GM23248 (cell line): ENCODE measurements at regions not wholly inside any gene's neighbourhood (a gene's known extent, or its start where the extent isn't known, plus 50 kb on each side); places are given as distances from the start of the nearest gene placed in this dataset.

Experiments used
- DNase-seq: peaks from one replicate; pipeline ENCODE4 v3.0.0-alpha.2; 2015
- H2AFZ ChIP-seq: fragments of 200-600 bp; sonication (generic); 2 replicates; pipeline ENCODE4 v1.6.1; 2016; ENCODE audit warnings: antibody characterized with exemption
- H3F3A ChIP-seq: fragments of 200-600 bp; sonication (generic); 2 replicates; pipeline ENCODE4 v1.6.1; 2016; ENCODE audit warnings: mild to moderate bottlenecking, antibody characterized with exemption, mixed run types; ENCODE audit not compliant: insufficient read depth
- H3K27ac ChIP-seq: fragments of 200-600 bp; sonication (generic); 2 replicates; pipeline ENCODE4 v1.5.1; 2016; ENCODE audit warnings: mild to moderate bottlenecking
- H3K27me3 ChIP-seq: fragments of 200-600 bp; sonication (generic); replicated peaks from 2 replicates; pipeline ENCODE4 v1.6.1; 2016; ENCODE audit warnings: mild to moderate bottlenecking; ENCODE audit not compliant: insufficient read depth
- H3K36me3 ChIP-seq: fragments of 200-600 bp; sonication (generic); 2 replicates; pipeline ENCODE4 v1.6.1; 2016; ENCODE audit warnings: low read depth, mild to moderate bottlenecking
- H3K4me1 ChIP-seq: fragments of 200-600 bp; sonication (generic); 2 replicates; pipeline ENCODE4 v1.6.1; 2016; ENCODE audit warnings: mild to moderate bottlenecking; ENCODE audit not compliant: insufficient read depth
- H3K4me2 ChIP-seq: fragments of 200-600 bp; sonication (generic); one replicate; pipeline ENCODE4 v1.6.1; 2016; ENCODE audit warnings: mild to moderate bottlenecking; ENCODE audit not compliant: unreplicated experiment
- H3K4me3 ChIP-seq: fragments of 200-600 bp; sonication (generic); 2 replicates; pipeline ENCODE4 v1.5.1; 2016; ENCODE audit warnings: mild to moderate bottlenecking
- H3K79me2 ChIP-seq: fragments of 200-600 bp; sonication (generic); 2 replicates; pipeline ENCODE4 v1.6.1; 2016; ENCODE audit warnings: mild to moderate bottlenecking; ENCODE audit not compliant: insufficient read depth
- H3K9ac ChIP-seq: fragments of 200-600 bp; sonication (generic); 2 replicates; pipeline ENCODE4 v1.6.1; 2016; ENCODE audit warnings: mild to moderate bottlenecking
- H3K9me2 ChIP-seq: fragments of 200-600 bp; sonication (generic); 2 replicates; pipeline ENCODE4 v1.6.1; 2016; ENCODE audit warnings: mixed run types, mild to moderate bottlenecking, moderate library complexity; ENCODE audit not compliant: insufficient read depth
- H3K9me3 ChIP-seq: fragments of 200-600 bp; sonication (generic); one replicate; pipeline ENCODE4 v1.6.1; 2017; ENCODE audit warnings: low read depth
- H4K20me1 ChIP-seq: fragments of 200-600 bp; sonication (generic); 2 replicates; pipeline ENCODE4 v1.6.0; 2016; ENCODE audit not compliant: insufficient read depth
- EZH2 ChIP-seq: fragments of 200-600 bp; sonication (generic); IDR thresholded peaks from 2 replicates; pipeline ENCODE4 v1.6.1; 2018; ENCODE audit warnings: antibody characterized with exemption, mild to moderate bottlenecking; ENCODE audit not compliant: insufficient read depth, poor library complexity, severe bottlenecking
- EZH2phosphoT487 ChIP-seq: fragments of 200-600 bp; sonication (generic); IDR thresholded peaks from 2 replicates; pipeline ENCODE4 v1.6.1; 2018; ENCODE audit warnings: antibody characterized with exemption, moderate library complexity, mild to moderate bottlenecking, low read depth; ENCODE audit not compliant: insufficient read depth
- WGBS, 2 experiments: methylation state at CpG; one replicate each; pipeline ENCODE4 v1.1.6; 2015 to 2017; ENCODE audit warnings: low lambda C conversion rate in 2 of 2, low coverage in 1 of 2; ENCODE audit errors: missing lambda C conversion rate in 2 of 2; 5-methylcytosine and 5-hydroxymethylcytosine counted together
- in situ Hi-C: fragments of 300-500 bp; cut with MboI; formaldehyde crosslinking; loops from 2 replicates; pipeline ENCODE4 v1.15.0; 2020

DNA sequence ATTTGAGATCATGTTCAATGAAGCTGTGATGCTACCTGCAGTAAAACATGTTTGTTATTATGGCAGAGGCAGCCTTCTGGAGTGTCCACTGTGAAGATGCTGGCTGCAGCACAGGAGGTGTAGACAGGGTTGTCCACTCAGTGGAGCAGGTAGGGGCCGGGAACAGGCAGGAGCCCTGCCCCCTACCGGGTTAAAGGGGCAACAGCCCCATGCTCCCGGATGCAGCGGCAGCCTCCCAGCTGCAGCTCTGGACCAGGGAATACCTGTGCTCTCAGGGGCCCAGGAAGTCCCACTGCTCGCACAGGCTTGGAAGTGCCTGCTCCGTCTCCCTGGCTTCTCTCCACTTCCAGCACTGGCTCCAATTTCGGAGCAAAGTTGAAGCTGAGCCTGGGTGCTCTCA lies 401.6 kb downstream of the FOXG1 start:
- no peak overlapping the region for H3K9ac ChIP-seq
- no peaks in the 10 kb centered on the region for H3K79me2 ChIP-seq
- H3K27me3 ChIP-seq: no peaks in the 10 kb centered on the region
- no peaks in the 10 kb centered on the region for H3K4me1 ChIP-seq
- no peaks in the 10 kb centered on the region for H4K20me1 ChIP-seq
- no peak overlapping the region for H3K4me3 ChIP-seq
- no peaks in the 10 kb centered on the region for H3K36me3 ChIP-seq
- no peak overlapping the region for H3K4me2 ChIP-seq
- H3K9me2 ChIP-seq: no peaks in the 10 kb centered on the region
- no peak overlapping the region for H2AFZ ChIP-seq
- TF ChIP-seq EZH2phosphoT487 (no peak), EZH2 (no peak)
- no peaks in the 10 kb centered on the region for H3K9me3 ChIP-seq
- H3F3A ChIP-seq: no peaks in the 10 kb centered on the region
- H3K27ac ChIP-seq: no peak overlapping the region
- 77 to 86% methylated on average over 5 to 6 of the region's 7 CpGs for WGBS, 2 experiments
- in situ Hi-C loops: no loop called here
- DNase-seq: no peak

GRCh38 chr14:29169408-29169807 lies 402.8 kb downstream of the FOXG1 start:
- H3K4me2 ChIP-seq: no peak overlapping the region
- H3K36me3 ChIP-seq: no peaks in the 10 kb centered on the region
- H3K9me3 ChIP-seq: no peaks in the 10 kb centered on the region
- H4K20me1 ChIP-seq: no peaks in the 10 kb centered on the region
- in situ Hi-C loops: no loop called here
- no peaks in the 10 kb centered on the region for H3F3A ChIP-seq
- H3K27ac ChIP-seq: no peak overlapping the region
- no peaks in the 10 kb centered on the region for H3K27me3 ChIP-seq
- H2AFZ ChIP-seq: no peak overlapping the region
- H3K79me2 ChIP-seq: no peaks in the 10 kb centered on the region
- 54 to 62% methylated on average over 5 of the region's 5 CpGs for WGBS, 2 experiments
- TF ChIP-seq EZH2 (no peak), EZH2phosphoT487 (no peak)
- H3K4me1 ChIP-seq: no peaks in the 10 kb centered on the region
- H3K4me3 ChIP-seq: no peak overlapping the region
- no peak for DNase-seq
- no peaks in the 10 kb centered on the region for H3K9me2 ChIP-seq
- no peak overlapping the region for H3K9ac ChIP-seq

- no peak for DNase-seq
- no peaks in the 10 kb centered on the region for H3K9me3 ChIP-seq
- 61 to 66% methylated on average over 2 of the region's 2 CpGs for WGBS, 2 experiments
- no peaks in the 10 kb centered on the region for H3K79me2 ChIP-seq
- H2AFZ ChIP-seq: no peak overlapping the region
- in situ Hi-C loops: no loop called here
- no peak overlapping the region for H3K27ac ChIP-seq
- H3K9me2 ChIP-seq: no peaks in the 10 kb centered on the region; the same call in 1 of the 2 replicates
- no peaks in the 10 kb centered on the region for H4K20me1 ChIP-seq
- no peak overlapping the region for H3K4me2 ChIP-seq
- no peak overlapping the region for H3K4me3 ChIP-seq
- H3K4me1 ChIP-seq: no peaks in the 10 kb centered on the region
- H3K36me3 ChIP-seq: no peaks in the 10 kb centered on the region
- H3K9ac ChIP-seq: no peak overlapping the region
- TF ChIP-seq EZH2: no peak
- TF ChIP-seq EZH2phosphoT487: no peak
- no peaks in the 10 kb centered on the region for H3F3A ChIP-seq
- H3K27me3 ChIP-seq: no peaks in the 10 kb centered on the region
Observed at GRCh38 chr14:29175706-29176105, 409.1 kb downstream of the FOXG1 start.

DNA sequence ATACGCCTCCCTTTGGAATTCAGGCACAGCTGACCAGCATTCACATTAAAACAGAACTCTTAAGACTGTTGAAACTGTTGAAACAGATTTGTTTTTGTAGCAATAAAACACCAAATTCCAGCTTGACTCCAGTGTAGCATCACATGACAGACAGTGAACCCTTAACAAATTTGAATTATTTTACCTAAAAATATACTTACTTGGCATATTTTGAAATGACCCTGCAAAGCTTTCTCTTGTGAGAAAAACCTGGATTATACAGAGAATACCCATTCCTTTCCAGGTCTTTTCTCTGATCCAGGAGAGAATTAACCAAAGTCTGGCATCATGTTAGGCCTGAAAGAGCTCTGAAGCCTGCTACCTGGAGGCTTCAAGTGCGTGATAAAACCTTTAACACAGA lies 410.3 kb downstream of the FOXG1 start:
- no peaks in the 10 kb centered on the region for H3F3A ChIP-seq
- no peaks in the 10 kb centered on the region for H3K79me2 ChIP-seq
- no peaks in the 10 kb centered on the region for H3K27me3 ChIP-seq
- no peaks in the 10 kb centered on the region for H3K9me3 ChIP-seq
- no peaks in the 10 kb centered on the region for H3K36me3 ChIP-seq
- no peak overlapping the region for H3K9ac ChIP-seq
- no peaks in the 10 kb centered on the region; the same call in 1 of the 2 replicates for H3K9me2 ChIP-seq
- no peak overlapping the region for H3K27ac ChIP-seq
- no peak overlapping the region for H3K4me3 ChIP-seq
- no peak overlapping the region for H3K4me2 ChIP-seq
- in situ Hi-C loops: no loop called here
- no peak for DNase-seq
- WGBS, 2 experiments: 43 to 47% methylated on average over 2 of the region's 2 CpGs
- no peaks in the 10 kb centered on the region for H3K4me1 ChIP-seq
- H4K20me1 ChIP-seq: no peaks in the 10 kb centered on the region
- no peak overlapping the region for H2AFZ ChIP-seq
- no peak for TF ChIP-seq EZH2phosphoT487
- TF ChIP-seq EZH2: no peak

- Histone ChIP-seq H3K79me2 (no peaks in the 10 kb centered on the region), H3K4me1 (no peaks in the 10 kb centered on the region), H3K4me3 (no peak overlapping the region), H3K9ac (no peak overlapping the region), H3K36me3 (no peaks in the 10 kb centered on the region), H3K27me3 (no peaks in the 10 kb centered on the region), H4K20me1 (no peaks in the 10 kb centered on the region), H2AFZ (no peak overlapping the region), H3K9me2 (no peaks in the 10 kb centered on the region; the same call in 1 of the 2 replicates), H3F3A (no peaks in the 10 kb centered on the region), H3K27ac (no peak overlapping the region), H3K9me3 (no peaks in the 10 kb centered on the region), H3K4me2 (no peak overlapping the region)
- 50 to 53% methylated on average over 1 of the region's 1 CpG for WGBS, 2 experiments
- in situ Hi-C loops: no loop called here
- DNase-seq: no peak
- TF ChIP-seq EZH2phosphoT487 (no peak), EZH2 (no peak)
Observed at GRCh38 chr14:29178971-29179370, 412.4 kb downstream of the FOXG1 start.
